CD4-positive, CD25-positive, alpha-beta regulatory T cell (primary cell): ENCODE measurements at regions not wholly inside any gene's neighbourhood (a gene's known extent, or its start where the extent isn't known, plus 50 kb on each side); places are given as distances from the start of the nearest gene placed in this dataset.

ENCODE experiments used
- ATAC-seq, 2 donors: fragments of 150-1000 bp; cut with Tn5 transposase; one replicate each; pipeline ENCODE4 v1.10.0; 2021; ENCODE audit warnings: low read depth in 2 of 2, moderate number of reproducible peaks in 2 of 2, moderate library complexity in 1 of 2
- DNase-seq, 3 donors: peaks; one replicate each; pipeline versions ENCODE4 v3.0.0 to v3.0.0-alpha.2; 2012 to 2022; ENCODE audit warnings: mixed read lengths in 1 of 3
- H3K27ac ChIP-seq: one replicate; pipeline ENCODE4 v1.7.0; 2013; ENCODE audit warnings: mild to moderate bottlenecking, low read length; ENCODE audit not compliant: insufficient read depth, poor library complexity, severe bottlenecking
- H3K27me3 ChIP-seq: one replicate; pipeline ENCODE4 v1.7.0; 2013; ENCODE audit warnings: low read length; ENCODE audit not compliant: control insufficient read depth, insufficient read depth
- H3K36me3 ChIP-seq: one replicate; pipeline ENCODE4 v1.7.0; 2013; ENCODE audit warnings: mild to moderate bottlenecking, low read length, moderate library complexity; ENCODE audit not compliant: control insufficient read depth, insufficient read depth
- H3K4me1 ChIP-seq: 2 replicates; pipeline ENCODE4 v1.7.0; 2013; ENCODE audit warnings: mild to moderate bottlenecking, low read length; ENCODE audit not compliant: insufficient read depth, control insufficient read depth, poor library complexity, severe bottlenecking
- H3K4me3 ChIP-seq: one replicate; pipeline ENCODE4 v1.7.0; 2013; ENCODE audit warnings: low read depth, mild to moderate bottlenecking, low read length, moderate library complexity
- H3K9me3 ChIP-seq, 2 experiments: 1 replicate in 1 of 2; 2 replicates in 1 of 2; pipeline ENCODE4 v1.7.0; 2013; ENCODE audit warnings: low read length in 2 of 2, mild to moderate bottlenecking in 1 of 2, moderate library complexity in 1 of 2; ENCODE audit not compliant: control insufficient read depth in 2 of 2
- H3K27ac Mint-ChIP-seq, 3 donors: one replicate each; pipeline ENCODE4 v1.8.0; 2020 to 2022; ENCODE audit warnings: mild to moderate bottlenecking in 3 of 3, mixed read lengths in 3 of 3, moderate library complexity in 2 of 3
- H3K27me3 Mint-ChIP-seq: one replicate; pipeline ENCODE4 v1.8.0; 2022; ENCODE audit warnings: mild to moderate bottlenecking, mixed read lengths
- H3K36me3 Mint-ChIP-seq: one replicate; pipeline ENCODE4 v1.8.0; 2020; ENCODE audit warnings: mixed read lengths
- H3K4me1 Mint-ChIP-seq, 4 donors: one replicate each; pipeline ENCODE4 v1.8.0; 2020 to 2022; ENCODE audit warnings: mixed read lengths in 4 of 4, mild to moderate bottlenecking in 1 of 4
- H3K4me3 Mint-ChIP-seq, 4 donors: one replicate each; pipeline ENCODE4 v1.8.0; 2020 to 2022; ENCODE audit warnings: mild to moderate bottlenecking in 4 of 4, mixed read lengths in 4 of 4, moderate library complexity in 3 of 4
- H3K9me3 Mint-ChIP-seq, 7 donors: one replicate each; pipeline ENCODE4 v1.8.0; 2020 to 2022; ENCODE audit warnings: mixed read lengths in 7 of 7, mild to moderate bottlenecking in 3 of 7, moderate library complexity in 2 of 7

- Histone ChIP-seq H3K36me3 (no peaks in the 10 kb centered on the region), H3K9me3 (no peaks in the 10 kb centered on the region), H3K27ac (no peak overlapping the region), H3K27me3 (no peaks in the 10 kb centered on the region), H3K4me1 (no peaks in the 10 kb centered on the region), H3K4me3 (no peak overlapping the region)
- Mint-ChIP-seq H3K27ac (peak overlapping the region in 1 of 3 donors; percentile 30), H3K4me1 (no peaks in the 10 kb centered on the region), H3K36me3 (no peaks in the 10 kb centered on the region), H3K4me3 (no peak overlapping the region), H3K27me3 (peaks cover 5% of the 10 kb centered on the region), H3K9me3 (peaks cover 0 to 3% (median 0%) of the 10 kb centered on the region in 7 donors)
- no peak for DNase-seq
- ATAC-seq = no peak
Observed at GRCh38 chr2:217671075-217671474, 331.7 kb downstream of the TNS1 start.

GRCh38 chr2:217669831-217670230, 333.0 kb downstream of the TNS1 start:
- H3K4me3 ChIP-seq = no peak overlapping the region
- DNase-seq (no peak), ATAC-seq (no peak)
- Mint-ChIP-seq H3K4me3 (no peak overlapping the region), H3K9me3 (peaks cover 0 to 3% (median 0%) of the 10 kb centered on the region in 7 donors), H3K27ac (no peak overlapping the region), H3K36me3 (no peaks in the 10 kb centered on the region), H3K27me3 (peaks cover 5% of the 10 kb centered on the region), H3K4me1 (peaks cover 0 to 1% (median 0%) of the 10 kb centered on the region in 4 donors)
- no peaks in the 10 kb centered on the region for H3K9me3 ChIP-seq
- H3K27ac ChIP-seq = no peak overlapping the region
- H3K4me1 ChIP-seq = no peaks in the 10 kb centered on the region
- no peaks in the 10 kb centered on the region for H3K36me3 ChIP-seq
- H3K27me3 ChIP-seq = no peaks in the 10 kb centered on the region

GRCh38 chr2:217667512-217667911, 335.3 kb downstream of the TNS1 start:
- Mint-ChIP-seq H3K27ac (no peak overlapping the region), H3K36me3 (no peaks in the 10 kb centered on the region), H3K4me1 (peaks cover 0 to 5% (median 2%) of the 10 kb centered on the region in 4 donors), H3K27me3 (peaks cover 6% of the 10 kb centered on the region), H3K9me3 (peaks cover 0 to 4% (median 0%) of the 10 kb centered on the region in 7 donors), H3K4me3 (no peak overlapping the region)
- Histone ChIP-seq H3K27me3 (no peaks in the 10 kb centered on the region), H3K9me3 (no peaks in the 10 kb centered on the region), H3K36me3 (no peaks in the 10 kb centered on the region), H3K4me1 (no peaks in the 10 kb centered on the region), H3K27ac (no peak overlapping the region), H3K4me3 (no peak overlapping the region)
- no peak for ATAC-seq
- no peak for DNase-seq

GRCh38 chr2:217667035-217667434, 335.8 kb downstream of the TNS1 start:
- H3K4me3 ChIP-seq = no peak overlapping the region
- Mint-ChIP-seq H3K4me3 (no peak overlapping the region), H3K27me3 (peaks cover 6% of the 10 kb centered on the region), H3K9me3 (peaks cover 0 to 4% (median 0%) of the 10 kb centered on the region in 7 donors), H3K4me1 (peaks cover 0 to 5% (median 2%) of the 10 kb centered on the region in 4 donors), H3K36me3 (no peaks in the 10 kb centered on the region), H3K27ac (no peak overlapping the region)
- DNase-seq (no peak), ATAC-seq (no peak)
- no peaks in the 10 kb centered on the region for H3K27me3 ChIP-seq
- no peaks in the 10 kb centered on the region for H3K9me3 ChIP-seq
- no peaks in the 10 kb centered on the region for H3K4me1 ChIP-seq
- no peak overlapping the region for H3K27ac ChIP-seq
- H3K36me3 ChIP-seq = no peaks in the 10 kb centered on the region

GRCh38 chr2:217666338-217666737, 336.5 kb downstream of the TNS1 start:
- H3K27me3 ChIP-seq = no peaks in the 10 kb centered on the region
- H3K4me3 ChIP-seq = no peak overlapping the region
- Mint-ChIP-seq H3K36me3 (no peaks in the 10 kb centered on the region), H3K27ac (no peak overlapping the region), H3K9me3 (peaks cover 0 to 4% (median 0%) of the 10 kb centered on the region in 7 donors), H3K4me3 (no peak overlapping the region), H3K27me3 (peaks cover 6% of the 10 kb centered on the region), H3K4me1 (peaks cover 0 to 5% (median 2%) of the 10 kb centered on the region in 4 donors)
- no peaks in the 10 kb centered on the region for H3K4me1 ChIP-seq
- H3K9me3 ChIP-seq = no peaks in the 10 kb centered on the region
- no peaks in the 10 kb centered on the region for H3K36me3 ChIP-seq
- DNase-seq (no peak), ATAC-seq (no peak)
- no peak overlapping the region for H3K27ac ChIP-seq

GRCh38 chr2:217664761-217665160, 338.0 kb downstream of the TNS1 start:
- DNase-seq = no peak
- peaks cover 6% of the 10 kb centered on the region for H3K27me3 Mint-ChIP-seq
- Histone ChIP-seq H3K9me3 (no peaks in the 10 kb centered on the region), H3K36me3 (no peaks in the 10 kb centered on the region), H3K4me3 (no peak overlapping the region), H3K27ac (no peak overlapping the region), H3K4me1 (no peaks in the 10 kb centered on the region), H3K27me3 (no peaks in the 10 kb centered on the region)
- no peak overlapping the region for H3K4me3 Mint-ChIP-seq
- H3K9me3 Mint-ChIP-seq = peaks cover 0 to 4% (median 0%) of the 10 kb centered on the region in 7 donors
- no peaks in the 10 kb centered on the region for H3K36me3 Mint-ChIP-seq
- peaks cover 0 to 5% (median 2%) of the 10 kb centered on the region in 4 donors for H3K4me1 Mint-ChIP-seq
- ATAC-seq = no peak
- H3K27ac Mint-ChIP-seq = no peak overlapping the region

- Mint-ChIP-seq H3K36me3 (no peaks in the 10 kb centered on the region), H3K4me3 (no peak overlapping the region), H3K9me3 (peaks cover 0 to 4% (median 0%) of the 10 kb centered on the region in 7 donors), H3K27ac (no peak overlapping the region), H3K27me3 (peaks cover 6% of the 10 kb centered on the region), H3K4me1 (peaks cover 0 to 5% (median 3%) of the 10 kb centered on the region in 4 donors)
- no peaks in the 10 kb centered on the region for H3K9me3 ChIP-seq
- H3K4me1 ChIP-seq = no peaks in the 10 kb centered on the region
- H3K4me3 ChIP-seq = no peak overlapping the region
- no peak for ATAC-seq
- H3K27me3 ChIP-seq = no peaks in the 10 kb centered on the region
- DNase-seq = no peak
- no peaks in the 10 kb centered on the region for H3K36me3 ChIP-seq
- H3K27ac ChIP-seq = no peak overlapping the region
Observed at GRCh38 chr2:217662984-217663602, 339.7 kb downstream of the TNS1 start.

GRCh38 chr2:217661378-217661777, 341.4 kb downstream of the TNS1 start:
- Histone ChIP-seq H3K27me3 (no peaks in the 10 kb centered on the region), H3K4me1 (no peaks in the 10 kb centered on the region), H3K36me3 (no peaks in the 10 kb centered on the region), H3K27ac (no peak overlapping the region), H3K4me3 (no peak overlapping the region), H3K9me3 (no peaks in the 10 kb centered on the region)
- no peak for ATAC-seq
- no peak for DNase-seq
- H3K4me1 Mint-ChIP-seq = peaks cover 0 to 5% (median 3%) of the 10 kb centered on the region in 4 donors
- peaks cover 0 to 2% (median 0%) of the 10 kb centered on the region in 7 donors for H3K9me3 Mint-ChIP-seq
- H3K27me3 Mint-ChIP-seq = peaks cover 6% of the 10 kb centered on the region
- H3K36me3 Mint-ChIP-seq = no peaks in the 10 kb centered on the region
- H3K4me3 Mint-ChIP-seq = no peak overlapping the region
- H3K27ac Mint-ChIP-seq = no peak overlapping the region
